Testis (tissue), 2 donors: ENCODE measurements at regions not wholly inside any gene's neighbourhood (a gene's known extent, or its start where the extent isn't known, plus 50 kb on each side); places are given as distances from the start of the nearest gene placed in this dataset.
"Not testable (repeated sequence)": the region's sequence is repeated elsewhere in the genome, so short reads cannot be mapped to it uniquely, and the experiment has no call there.

Experiments used
- DNase-seq: peaks from one replicate; pipeline ENCODE4 v3.0.0-alpha.2; 2019
- H3K27ac ChIP-seq, 2 donors: fragments of 200-600 bp; sonication (generic); one replicate each; pipeline ENCODE4 v1.5.1; 2019
- H3K27me3 ChIP-seq: fragments of 200-600 bp; sonication (generic); one replicate; pipeline ENCODE4 v1.5.1; 2019
- H3K36me3 ChIP-seq: fragments of 200-600 bp; sonication (generic); one replicate; pipeline ENCODE4 v1.5.1; 2017; ENCODE audit warnings: low read depth; ENCODE audit errors: missing control alignments
- H3K4me1 ChIP-seq: fragments of 200-600 bp; sonication (generic); one replicate; pipeline ENCODE4 v1.5.1; 2019
- H3K4me3 ChIP-seq, 2 donors: fragments of 200-600 bp; sonication (generic); one replicate each; pipeline ENCODE4 v1.5.1; 2017 to 2019
- H3K9me3 ChIP-seq: fragments of 200-600 bp; sonication (generic); one replicate; pipeline ENCODE4 v1.5.1; 2017
- CTCF ChIP-seq, 3 experiments: fragments of 450-650 bp in 2 of 3; fragments of 200-600 bp in 1 of 3; sonication (generic) in 1 of 3; IDR thresholded peaks; one replicate each; pipeline ENCODE4 v1.5.1; 2016 to 2019; ENCODE audit warnings: antibody characterized with exemption in 3 of 3, mild to moderate bottlenecking in 2 of 3, moderate library complexity in 1 of 3
- POLR2A ChIP-seq: fragments of 450-650 bp; IDR thresholded peaks from one replicate; pipeline ENCODE4 v1.6.1; 2017; ENCODE audit warnings: antibody characterized with exemption, mild to moderate bottlenecking, moderate library complexity
- whole genome bisulfite sequencing, 2 donors: methylation state at CpG; one replicate each; pipeline ENCODE4 v1.1.5; 2018; 5-methylcytosine and 5-hydroxymethylcytosine counted together
- intact Hi-C: fragments of 100-400 bp; cut with DNase I; formaldehyde crosslinking; loops from one replicate; pipeline ENCODE4 v1.15.1; 2023; ENCODE audit warnings: low total_unique reads

- Histone ChIP-seq H3K4me3 (no peak overlapping the region), H3K9me3 (no peaks in the 10 kb centered on the region), H3K36me3 (no peaks in the 10 kb centered on the region), H3K27me3 (no peaks in the 10 kb centered on the region), H3K27ac (no peak overlapping the region), H3K4me1 (no peaks in the 10 kb centered on the region)
- TF ChIP-seq POLR2A (no peak), CTCF (IDR thresholded peaks at IDR 0.05) (no peak)
- intact Hi-C loops, result no loop called here
- no peak for DNase-seq
- WGBS, 2 donors, result 66 to 71% methylated on average over 4 of the region's 4 CpGs
Observed at GRCh38 chr7:89849052-89849451, 305.2 kb upstream of the STEAP1 start.

- H3K4me3 ChIP-seq, H3K9me3 ChIP-seq, H3K27me3 ChIP-seq, H3K27ac ChIP-seq, H3K36me3 ChIP-seq, intact Hi-C loops, DNase-seq, H3K4me1 ChIP-seq: not testable (repeated sequence)
Observed at GRCh38 chr7:89857053-89857452, 297.2 kb upstream of the STEAP1 start.

DNA sequence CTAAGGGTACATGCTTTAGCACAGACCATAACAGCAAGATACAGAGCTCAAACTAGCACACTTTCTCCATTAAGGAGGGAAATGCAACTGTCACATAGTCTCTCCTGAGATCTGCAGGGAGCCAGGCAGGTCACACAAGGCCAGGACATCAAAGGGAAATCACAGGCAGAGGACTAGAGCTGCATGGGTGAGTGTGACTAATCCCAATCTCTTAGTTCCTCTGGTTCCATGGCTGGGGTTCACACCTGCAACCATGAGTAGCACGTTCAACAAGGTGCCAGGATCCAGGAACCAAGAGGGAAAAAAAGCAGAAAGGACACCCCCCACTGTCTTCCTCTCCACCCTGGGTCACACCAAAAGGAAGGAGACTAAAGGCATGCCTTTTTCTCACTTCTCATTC, 296.5 kb upstream of the STEAP1 start:
- no peak for DNase-seq
- Histone ChIP-seq H3K9me3 (no peaks in the 10 kb centered on the region), H3K36me3 (no peaks in the 10 kb centered on the region), H3K27me3 (no peaks in the 10 kb centered on the region), H3K4me3 (no peak overlapping the region), H3K27ac (no peak overlapping the region), H3K4me1 (no peaks in the 10 kb centered on the region)
- WGBS, 2 donors, result 86 to 91% methylated on average over 1 of the region's 1 CpG
- TF ChIP-seq CTCF (IDR thresholded peaks at IDR 0.05) (no peak), POLR2A (no peak)
- intact Hi-C loops, result no loop called here

DNA sequence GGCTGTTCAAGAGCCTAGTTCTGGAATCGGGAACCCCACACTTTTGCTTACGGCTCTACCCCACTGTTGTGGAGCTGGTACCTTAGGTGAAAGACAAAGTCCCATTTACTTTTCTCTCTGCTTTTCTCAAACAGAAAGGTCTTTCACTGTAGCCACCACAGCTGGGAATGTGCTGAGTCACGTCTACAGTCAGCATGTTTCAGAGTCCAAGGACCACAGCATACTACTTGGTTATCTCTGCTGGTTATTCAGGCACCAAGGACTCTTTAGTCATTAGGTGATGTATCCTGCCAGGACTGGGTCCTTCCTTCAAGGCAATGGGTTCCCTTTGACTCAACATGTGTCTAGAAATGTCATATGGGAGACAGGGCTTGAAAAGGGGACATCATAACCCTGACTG, 266.8 kb upstream of the STEAP1 start:
- intact Hi-C loops, result no loop called here
- Histone ChIP-seq H3K4me3 (no peak overlapping the region), H3K36me3 (no peaks in the 10 kb centered on the region), H3K4me1 (no peaks in the 10 kb centered on the region), H3K27ac (no peak overlapping the region), H3K9me3 (no peaks in the 10 kb centered on the region), H3K27me3 (no peaks in the 10 kb centered on the region)
- no peak for DNase-seq
- TF ChIP-seq CTCF (IDR thresholded peaks at IDR 0.05) (no peak), POLR2A (no peak)
- WGBS, 2 donors, result 83 to 87% methylated on average over 3 of the region's 3 CpGs

DNA sequence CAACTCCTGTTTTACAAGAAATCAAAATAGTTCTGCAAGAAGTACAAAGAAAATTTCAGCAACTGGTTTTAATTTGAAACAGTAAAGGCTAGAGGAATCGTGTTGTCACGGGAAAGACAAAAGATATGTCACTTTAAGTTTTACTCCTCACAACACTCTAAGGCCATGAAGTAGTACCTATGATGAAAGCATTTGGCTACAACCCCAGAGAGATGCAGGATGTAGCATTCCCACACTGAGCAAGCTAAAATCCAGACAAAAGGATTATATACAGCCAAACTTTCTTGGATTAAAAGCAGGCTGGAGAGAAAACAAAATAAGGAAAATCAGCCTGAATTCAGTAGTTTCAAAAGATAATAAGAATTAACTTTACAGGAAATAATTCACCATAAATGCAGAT, 245.5 kb upstream of the STEAP1 start:
- no peak for TF ChIP-seq POLR2A
- TF ChIP-seq CTCF (IDR thresholded peaks at IDR 0.05), result no peak
- WGBS, 2 donors, result 48 to 54% methylated on average over 2 of the region's 2 CpGs
- Histone ChIP-seq H3K9me3 (no peaks in the 10 kb centered on the region), H3K4me3 (no peak overlapping the region), H3K27me3 (no peaks in the 10 kb centered on the region), H3K4me1 (no peaks in the 10 kb centered on the region), H3K27ac (no peak overlapping the region), H3K36me3 (no peaks in the 10 kb centered on the region)
- intact Hi-C loops, result no loop called here
- no peak for DNase-seq
